Upper lobe of left lung (tissue), 4 donors: ENCODE measurements at regions not wholly inside any gene's neighbourhood (a gene's known extent, or its start where the extent isn't known, plus 50 kb on each side); places are given as distances from the start of the nearest gene placed in this dataset.

Experiments used
- POLR2A ChIP-seq, 4 donors: fragments of 450-650 bp; IDR thresholded peaks; one replicate each; pipeline ENCODE4 v1.5.1; 2016 to 2017; ENCODE audit warnings: antibody characterized with exemption in 4 of 4, mild to moderate bottlenecking in 2 of 4
- POLR2AphosphoS5 ChIP-seq, 2 donors: sonication (generic); formaldehyde crosslinking; IDR thresholded peaks; one replicate each; pipeline ENCODE4 v1.5.1; 2017; ENCODE audit warnings: antibody characterized with exemption in 2 of 2
- TF ChIP-seq, protein P1 (sequence below), 6 experiments: fragments of 450-650 bp in 4 of 6; fragments of 200-600 bp in 2 of 6; sonication (generic) in 2 of 6; IDR thresholded peaks; one replicate each; pipeline ENCODE4 v1.5.1; 2016 to 2019; ENCODE audit warnings: antibody characterized with exemption in 6 of 6

DNA sequence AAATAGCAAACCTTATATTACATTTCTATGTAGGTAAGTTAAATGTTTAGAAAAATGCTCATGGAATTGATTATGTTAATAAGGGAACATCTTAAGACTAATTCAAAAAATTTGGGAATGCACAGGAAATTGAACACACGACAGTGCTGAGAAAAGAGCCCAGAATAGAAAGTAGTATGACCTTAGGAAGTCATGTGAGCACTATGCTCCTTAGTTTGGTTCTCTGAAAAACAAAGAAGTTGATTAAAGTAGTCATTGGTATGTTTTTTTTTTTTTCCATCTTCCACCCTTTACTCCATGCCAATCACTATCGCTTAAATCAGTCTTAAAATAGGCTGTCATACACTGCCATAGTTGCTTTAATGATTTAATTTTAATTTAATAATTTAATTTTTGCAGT, 242.9 kb downstream of the ANKRD7 start:
- TF ChIP-seq, protein P1, sequence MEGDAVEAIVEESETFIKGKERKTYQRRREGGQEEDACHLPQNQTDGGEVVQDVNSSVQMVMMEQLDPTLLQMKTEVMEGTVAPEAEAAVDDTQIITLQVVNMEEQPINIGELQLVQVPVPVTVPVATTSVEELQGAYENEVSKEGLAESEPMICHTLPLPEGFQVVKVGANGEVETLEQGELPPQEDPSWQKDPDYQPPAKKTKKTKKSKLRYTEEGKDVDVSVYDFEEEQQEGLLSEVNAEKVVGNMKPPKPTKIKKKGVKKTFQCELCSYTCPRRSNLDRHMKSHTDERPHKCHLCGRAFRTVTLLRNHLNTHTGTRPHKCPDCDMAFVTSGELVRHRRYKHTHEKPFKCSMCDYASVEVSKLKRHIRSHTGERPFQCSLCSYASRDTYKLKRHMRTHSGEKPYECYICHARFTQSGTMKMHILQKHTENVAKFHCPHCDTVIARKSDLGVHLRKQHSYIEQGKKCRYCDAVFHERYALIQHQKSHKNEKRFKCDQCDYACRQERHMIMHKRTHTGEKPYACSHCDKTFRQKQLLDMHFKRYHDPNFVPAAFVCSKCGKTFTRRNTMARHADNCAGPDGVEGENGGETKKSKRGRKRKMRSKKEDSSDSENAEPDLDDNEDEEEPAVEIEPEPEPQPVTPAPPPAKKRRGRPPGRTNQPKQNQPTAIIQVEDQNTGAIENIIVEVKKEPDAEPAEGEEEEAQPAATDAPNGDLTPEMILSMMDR (IDR thresholded peaks at IDR 0.05) = no peak
- TF ChIP-seq POLR2A (IDR thresholded peaks at IDR 0.05) (no peak), POLR2AphosphoS5 (IDR thresholded peaks at IDR 0.05) (no peak)
